GM12864 (cell line): ENCODE measurements at regions not wholly inside any gene's neighbourhood (a gene's known extent, or its start where the extent isn't known, plus 50 kb on each side); places are given as distances from the start of the nearest gene placed in this dataset.
"Not testable (repeated sequence)": the region's sequence is repeated elsewhere in the genome, so short reads cannot be mapped to it uniquely, and the experiment has no call there.

Experiments used
- DNase-seq: peaks from one replicate; pipeline ENCODE4 v3.0.0-alpha.2; 2011; ENCODE audit warnings: low read depth
- H3K4me3 ChIP-seq: 2 replicates; pipeline ENCODE4 v1.5.1; 2011; ENCODE audit warnings: mild to moderate bottlenecking, low read depth, low read length, control low read depth
- CTCF ChIP-seq: IDR thresholded peaks from 2 replicates; pipeline ENCODE4 v1.5.1; 2011; ENCODE audit warnings: low read depth, mild to moderate bottlenecking, moderate library complexity, low read length, control low read depth, inconsistent platforms; ENCODE audit errors: missing control alignments

- TF ChIP-seq CTCF = no peak
- no peak for DNase-seq
- no peak overlapping the region for H3K4me3 ChIP-seq
These were observed 147.5 kb downstream of the FAM174A start for GRCh38 chr5:100682625-100683024.

GRCh38 chr5:100683881-100684280 lies 148.7 kb downstream of the FAM174A start:
- no peak overlapping the region for H3K4me3 ChIP-seq
- no peak for DNase-seq
- TF ChIP-seq CTCF = no peak

GRCh38 chr5:100685122-100685521 lies 149.9 kb downstream of the FAM174A start:
- H3K4me3 ChIP-seq, DNase-seq: not testable (repeated sequence)

- H3K4me3 ChIP-seq, DNase-seq: not testable (repeated sequence)
These were observed 153.7 kb downstream of the FAM174A start for GRCh38 chr5:100688834-100689233.

GRCh38 chr5:100690036-100690560 lies 154.9 kb downstream of the FAM174A start:
- no peak for DNase-seq
- no peak overlapping the region for H3K4me3 ChIP-seq
- TF ChIP-seq CTCF = no peak

GRCh38 chr5:100691085-100691484 lies 155.9 kb downstream of the FAM174A start:
- H3K4me3 ChIP-seq = no peak overlapping the region
- TF ChIP-seq CTCF = no peak
- DNase-seq = no peak

GRCh38 chr5:100691548-100691947 lies 156.4 kb downstream of the FAM174A start:
- no peak for DNase-seq
- no peak overlapping the region for H3K4me3 ChIP-seq
- TF ChIP-seq CTCF = no peak

GRCh38 chr5:100693481-100693880 lies 158.3 kb downstream of the FAM174A start:
- no peak for TF ChIP-seq CTCF
- DNase-seq = no peak
- H3K4me3 ChIP-seq = no peak overlapping the region
